ENCODE measurements at regions not wholly inside any gene's neighbourhood (a gene's known extent, or its start where the extent isn't known, plus 50 kb on each side); places are given as distances from the start of the nearest gene placed in this dataset.

DNA sequence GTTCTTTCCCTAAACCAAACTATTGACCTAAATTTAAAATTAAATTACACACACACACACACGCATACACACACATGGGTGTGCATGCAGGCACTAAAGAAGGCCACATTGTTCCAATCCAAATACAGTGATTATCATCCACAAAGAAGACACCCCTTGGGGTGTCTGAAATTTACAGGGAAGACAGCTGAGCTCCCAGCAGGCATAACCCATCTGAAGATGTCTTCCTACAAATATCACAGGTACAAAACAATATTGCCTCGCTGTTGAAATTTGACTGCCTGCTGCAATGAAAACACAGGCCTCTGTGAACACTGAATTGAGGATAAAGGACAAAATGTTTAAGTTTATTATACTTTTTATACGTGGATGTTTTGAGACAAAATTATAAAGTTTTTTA, 50.2 kb upstream of the SLC7A11 start:
- no peaks in the 10 kb centered on the region for H4K20me1 ChIP-seq (ENCODE audit: low read length)
- H3K4me1 ChIP-seq (ENCODE audit: insufficient read depth, low read length): no peaks in the 10 kb centered on the region
- H3K9me2 ChIP-seq (replicated peaks; ENCODE audit: low read length): no peaks in the 10 kb centered on the region
- POLR2A ChIA-PET (ENCODE audit: unreplicated experiment): no interaction called here
- H3K4me2 ChIP-seq (ENCODE audit: low read length): no peak overlapping the region
- H3K27me3 ChIP-seq (ENCODE audit: low read length): no peaks in the 10 kb centered on the region
- no peak for ATAC-seq
- CTCF ChIA-PET: no interaction called here
- TF ChIP-seq, protein P1, sequence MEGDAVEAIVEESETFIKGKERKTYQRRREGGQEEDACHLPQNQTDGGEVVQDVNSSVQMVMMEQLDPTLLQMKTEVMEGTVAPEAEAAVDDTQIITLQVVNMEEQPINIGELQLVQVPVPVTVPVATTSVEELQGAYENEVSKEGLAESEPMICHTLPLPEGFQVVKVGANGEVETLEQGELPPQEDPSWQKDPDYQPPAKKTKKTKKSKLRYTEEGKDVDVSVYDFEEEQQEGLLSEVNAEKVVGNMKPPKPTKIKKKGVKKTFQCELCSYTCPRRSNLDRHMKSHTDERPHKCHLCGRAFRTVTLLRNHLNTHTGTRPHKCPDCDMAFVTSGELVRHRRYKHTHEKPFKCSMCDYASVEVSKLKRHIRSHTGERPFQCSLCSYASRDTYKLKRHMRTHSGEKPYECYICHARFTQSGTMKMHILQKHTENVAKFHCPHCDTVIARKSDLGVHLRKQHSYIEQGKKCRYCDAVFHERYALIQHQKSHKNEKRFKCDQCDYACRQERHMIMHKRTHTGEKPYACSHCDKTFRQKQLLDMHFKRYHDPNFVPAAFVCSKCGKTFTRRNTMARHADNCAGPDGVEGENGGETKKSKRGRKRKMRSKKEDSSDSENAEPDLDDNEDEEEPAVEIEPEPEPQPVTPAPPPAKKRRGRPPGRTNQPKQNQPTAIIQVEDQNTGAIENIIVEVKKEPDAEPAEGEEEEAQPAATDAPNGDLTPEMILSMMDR (conservative IDR thresholded peaks at IDR 0.05; ENCODE audit: low read depth, low read length): no peak
- TF ChIP-seq EZH2phosphoT487 (IDR thresholded peaks at IDR 0.05; ENCODE audit: borderline replicate concordance, low read length) (no peak), EZH2 (IDR thresholded peaks at IDR 0.05; ENCODE audit: low read length, unreplicated experiment) (no peak)
- intact Hi-C loops (cut with micrococcal nuclease): no loop called here
- no peak overlapping the region for H3K4me3 ChIP-seq (ENCODE audit: low read length)
- H3K27ac ChIP-seq (ENCODE audit: low read length): no peak overlapping the region
- H3K9me3 ChIP-seq (ENCODE audit: low read length): no peaks in the 10 kb centered on the region
- H3K36me3 ChIP-seq (ENCODE audit: low read depth, low read length): no peaks in the 10 kb centered on the region
- no peaks in the 10 kb centered on the region for H3F3A ChIP-seq (ENCODE audit: low read length, unreplicated experiment)
- no peak overlapping the region for H3K9ac ChIP-seq (ENCODE audit: low read length)
- BruUV-seq (replicated peaks): no TSS peak
- H2AFZ ChIP-seq (ENCODE audit: low read length): no peak overlapping the region
- no peaks in the 10 kb centered on the region for H3K79me2 ChIP-seq (ENCODE audit: low read length)
- DNase-seq: no peak

Measured in PC-3 (cell line).